HG03378 (cell line): ENCODE measurements at regions not wholly inside any gene's neighbourhood (a gene's known extent, or its start where the extent isn't known, plus 50 kb on each side); places are given as distances from the start of the nearest gene placed in this dataset.

Source experiments
- ATAC-seq: cut with Tn5 transposase; IDR thresholded peaks from one replicate; pipeline ENCODE4 v1.9.1; 2021; ENCODE audit warnings: mild to moderate bottlenecking, moderate library complexity; ENCODE audit not compliant: unreplicated experiment

DNA sequence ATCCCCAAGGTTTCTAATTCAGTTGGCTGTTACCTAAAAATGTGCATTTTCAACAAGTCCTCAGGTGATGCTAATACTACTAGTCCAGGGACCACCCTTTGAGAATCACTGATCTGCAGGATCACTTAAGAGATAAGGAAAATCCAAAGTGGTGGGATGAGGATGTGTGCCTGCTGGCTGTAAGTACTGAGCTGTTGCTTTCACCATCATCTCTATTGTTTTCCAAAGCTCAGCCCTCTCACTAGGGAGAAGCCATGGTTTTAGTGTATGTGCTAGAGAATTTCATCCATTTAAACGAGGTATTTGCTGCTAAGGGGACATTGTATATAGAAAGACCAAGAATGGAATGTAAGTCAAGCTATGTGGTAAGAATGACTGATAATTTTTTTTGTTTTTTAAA is 202.3 kb downstream of the KIF21A start:
- ATAC-seq, result no peak

- ATAC-seq, result no peak
Observed at GRCh38 chr12:39239490-39240486, 203.1 kb downstream of the KIF21A start.

GRCh38 chr12:39237004-39237403 is 205.9 kb downstream of the KIF21A start:
- ATAC-seq, result no peak

GRCh38 chr12:39235990-39236767 is 206.7 kb downstream of the KIF21A start:
- no peak for ATAC-seq

DNA sequence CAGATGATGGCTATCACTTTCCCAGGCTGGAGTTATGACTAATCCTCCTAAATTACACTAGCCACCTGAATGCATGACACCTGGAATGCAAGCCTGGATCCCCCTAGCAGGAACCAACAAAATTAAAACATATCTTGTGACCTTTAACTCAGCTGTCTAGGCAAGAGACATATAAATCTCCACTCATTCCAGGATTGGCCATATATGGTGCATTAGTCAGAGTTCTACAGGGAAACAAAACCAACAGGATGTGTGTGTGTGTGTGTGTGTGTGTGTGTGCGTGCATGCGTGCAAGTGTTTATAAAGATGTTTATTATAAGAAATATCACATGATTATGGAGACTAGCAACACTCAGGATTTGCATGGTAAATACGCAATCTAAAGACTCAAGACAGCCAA is 212.8 kb downstream of the KIF21A start:
- no peak for ATAC-seq

- no peak for ATAC-seq
Observed at GRCh38 chr12:39227218-39227617, 215.7 kb downstream of the KIF21A start.

DNA sequence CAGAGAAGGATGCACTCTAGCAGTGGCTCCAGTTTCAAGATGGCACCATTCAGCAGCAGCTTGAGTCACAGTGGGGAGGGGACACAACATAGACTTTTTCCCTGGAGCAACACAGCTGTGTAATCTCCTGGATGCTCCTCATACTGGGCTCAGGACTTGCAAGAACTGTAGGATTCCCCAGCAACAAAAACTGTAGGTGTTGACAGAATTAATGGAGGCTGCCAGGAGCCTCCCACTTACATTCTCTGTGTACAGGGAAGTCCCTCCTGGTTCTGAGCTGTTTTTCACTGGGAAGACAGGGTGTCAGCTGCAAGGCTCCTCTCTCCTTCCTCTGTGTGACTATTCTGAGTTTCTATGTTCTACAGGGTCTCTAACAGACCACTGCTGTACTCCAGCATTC is 217.9 kb downstream of the KIF21A start:
- ATAC-seq, result no peak

DNA sequence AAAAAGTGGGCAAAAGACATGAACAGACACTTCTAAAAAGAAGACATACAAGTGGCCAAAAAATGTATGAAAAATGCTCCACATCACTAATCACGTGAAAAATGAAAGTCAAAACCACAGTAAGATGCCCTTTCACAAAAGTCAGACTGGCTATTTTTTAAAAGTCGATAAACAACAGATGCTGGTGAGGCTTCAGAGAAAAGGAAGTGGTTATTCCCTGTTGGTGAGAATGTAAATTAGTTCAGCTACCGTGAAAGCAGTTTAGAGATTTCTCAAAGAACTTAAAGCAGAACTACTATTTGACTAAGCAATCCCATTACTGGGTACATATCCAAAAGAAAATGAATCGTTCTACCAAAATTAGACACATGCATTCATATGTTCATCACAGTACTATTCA is 237.0 kb downstream of the KIF21A start:
- ATAC-seq, result no peak

- ATAC-seq, result no peak
Observed at GRCh38 chr12:39199351-39199750, 243.6 kb downstream of the KIF21A start.

DNA sequence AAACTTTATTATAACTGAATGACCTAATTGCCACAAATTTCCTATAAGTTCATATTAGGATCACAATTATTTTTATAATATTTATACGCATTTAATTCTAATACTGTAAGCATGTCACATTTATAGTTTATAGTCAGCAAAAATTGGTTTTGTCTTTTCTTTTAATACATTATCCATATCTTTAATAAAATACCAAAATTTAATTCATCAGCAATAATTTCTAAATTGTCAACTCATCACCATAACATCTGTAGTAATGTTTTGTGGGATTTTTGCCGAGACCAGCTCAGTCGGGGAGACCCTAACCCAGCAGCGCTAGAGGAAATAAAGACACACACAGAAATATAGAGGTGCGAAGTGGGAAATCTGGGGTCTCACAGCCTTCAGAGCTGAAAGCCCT is 254.2 kb downstream of the KIF21A start:
- ATAC-seq, result no peak

DNA sequence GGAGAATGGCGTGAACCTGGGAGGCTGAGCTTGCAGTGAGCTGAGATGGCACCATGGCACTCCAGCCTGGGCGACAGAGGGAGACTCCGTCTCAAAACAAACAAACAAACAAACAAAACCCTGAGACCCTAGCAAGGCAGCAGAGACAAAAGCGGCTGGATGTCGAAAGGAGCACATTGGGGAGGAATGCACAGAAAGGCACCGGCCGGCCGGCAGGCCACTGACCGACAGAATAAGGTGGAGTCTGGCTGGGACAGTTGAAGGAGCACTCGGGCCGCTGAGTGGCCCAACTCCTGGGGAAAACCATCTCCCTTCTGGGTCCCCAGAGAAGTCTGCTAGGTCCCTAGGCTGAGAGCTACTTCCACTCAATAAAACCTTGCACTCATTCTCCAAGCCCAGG is 256.2 kb downstream of the KIF21A start:
- ATAC-seq, result no peak

GRCh38 chr12:39178837-39179236 is 264.1 kb downstream of the KIF21A start:
- ATAC-seq, result no peak

GRCh38 chr12:39176356-39176755 is 266.6 kb downstream of the KIF21A start:
- ATAC-seq, result no peak

- no peak for ATAC-seq
Observed at GRCh38 chr12:39173726-39174125, 268.3 kb upstream of the CPNE8 start.

DNA sequence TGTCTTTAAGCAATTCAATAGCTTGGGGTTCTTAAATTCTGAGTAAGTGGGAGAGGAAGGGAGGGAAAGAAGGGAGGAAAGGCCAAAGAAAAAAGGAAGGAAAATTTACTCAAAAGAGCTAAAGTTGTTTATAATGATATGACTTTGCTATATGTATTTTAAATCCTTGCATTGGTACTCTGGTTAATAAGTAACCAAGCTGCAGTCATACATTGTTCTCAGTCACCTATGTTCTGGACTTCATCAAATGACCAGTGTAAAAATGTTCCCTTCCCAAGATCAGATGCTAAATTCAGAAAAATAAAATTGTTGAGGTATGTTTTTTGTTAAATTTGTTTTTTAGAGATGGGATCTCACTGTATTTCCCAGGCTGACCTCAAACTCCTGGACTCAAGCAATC is 259.9 kb upstream of the CPNE8 start:
- ATAC-seq, result no peak

- ATAC-seq, result no peak
Observed at GRCh38 chr12:39161465-39162085, 256.2 kb upstream of the CPNE8 start.

DNA sequence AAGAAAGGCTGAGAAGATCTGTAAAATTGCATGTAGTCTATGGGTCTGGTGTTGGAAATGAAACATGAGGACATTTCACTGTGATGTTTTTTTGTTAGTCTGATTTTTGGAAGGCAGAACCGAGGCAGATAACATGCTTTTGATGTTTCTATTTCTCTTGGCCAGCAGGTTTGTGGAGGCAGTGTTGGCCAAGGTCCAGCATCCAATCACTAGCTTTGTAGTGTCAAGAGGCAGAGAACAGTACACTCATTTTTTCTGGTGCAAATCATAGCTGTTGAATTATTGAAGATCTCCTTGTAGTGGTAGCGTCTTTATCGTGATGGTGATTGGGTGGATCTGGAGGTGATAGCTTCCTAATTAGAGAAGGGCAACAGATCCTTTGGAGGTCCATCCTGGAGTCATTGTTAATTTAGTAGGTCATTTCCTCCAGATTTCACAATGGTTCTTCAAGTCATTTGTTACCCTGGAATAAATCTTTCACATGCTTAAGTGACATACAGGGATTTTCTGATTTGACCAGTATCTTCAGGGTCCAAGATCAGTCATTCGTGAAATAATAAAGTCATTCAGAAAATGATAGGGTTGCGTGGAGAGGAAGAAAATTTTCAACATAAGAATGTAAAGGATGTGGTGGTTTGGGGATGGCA is 252.4 kb upstream of the CPNE8 start:
- ATAC-seq, result no peak

GRCh38 chr12:39145175-39145999 is 240.0 kb upstream of the CPNE8 start:
- peak; percentile 70 for ATAC-seq

GRCh38 chr12:39144613-39145061 is 239.2 kb upstream of the CPNE8 start:
- no peak for ATAC-seq

DNA sequence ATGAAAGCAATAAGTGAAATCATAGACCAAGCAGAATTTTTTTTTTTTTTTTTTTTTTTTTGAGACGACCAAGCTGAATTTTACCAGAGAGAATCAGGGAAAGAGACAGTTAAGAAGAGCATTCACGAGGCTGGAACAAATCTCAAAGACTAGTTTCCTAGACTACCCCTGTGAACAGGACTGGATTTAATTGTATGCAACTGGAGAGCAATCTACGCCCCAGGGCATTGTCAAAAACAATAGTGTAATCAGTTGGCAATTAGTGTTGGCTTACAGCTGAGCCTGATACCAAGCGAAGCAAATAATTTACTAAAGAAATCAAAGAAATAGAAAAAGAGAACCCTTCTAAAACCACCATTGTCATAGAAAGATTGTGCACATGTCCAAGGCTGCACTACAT is 232.9 kb upstream of the CPNE8 start:
- ATAC-seq, result no peak
